ENCODE measurements at regions not wholly inside any gene's neighbourhood (a gene's known extent, or its start where the extent isn't known, plus 50 kb on each side); places are given as distances from the start of the nearest gene placed in this dataset.
"Not testable (repeated sequence)": the region's sequence is repeated elsewhere in the genome, so short reads cannot be mapped to it uniquely, and the experiment has no call there.

- H3K4me3 ChIP-seq (ENCODE audit: low read depth, low read length); H3K27me3 ChIP-seq (ENCODE audit: control insufficient read depth, insufficient read depth, low read length); H3K36me3 ChIP-seq (ENCODE audit: control insufficient read depth, insufficient read depth, low read length); DNase-seq (ENCODE audit: low read depth); FAIRE-seq: not testable (repeated sequence)
Observed at GRCh38 chr13:18276280-18276679, 905.3 kb downstream of the TUBA3C start.

- not testable (repeated sequence) for FAIRE-seq; DNase-seq (ENCODE audit: low read depth); H3K36me3 ChIP-seq (ENCODE audit: control insufficient read depth, insufficient read depth, low read length); H3K27me3 ChIP-seq (ENCODE audit: control insufficient read depth, insufficient read depth, low read length); H3K4me3 ChIP-seq (ENCODE audit: low read depth, low read length)
Observed at GRCh38 chr13:18273785-18274514, 907.7 kb downstream of the TUBA3C start.

GRCh38 chr13:18258801-18259419 lies 922.7 kb downstream of the TUBA3C start:
- H3K36me3 ChIP-seq (ENCODE audit: control insufficient read depth, insufficient read depth, low read length); FAIRE-seq; H3K4me3 ChIP-seq (ENCODE audit: low read depth, low read length); H3K27me3 ChIP-seq (ENCODE audit: control insufficient read depth, insufficient read depth, low read length); DNase-seq (ENCODE audit: low read depth): not testable (repeated sequence)

GRCh38 chr13:18257686-18258085 lies 923.9 kb downstream of the TUBA3C start:
- not testable (repeated sequence) for H3K27me3 ChIP-seq (ENCODE audit: control insufficient read depth, insufficient read depth, low read length); FAIRE-seq; H3K4me3 ChIP-seq (ENCODE audit: low read depth, low read length); DNase-seq (ENCODE audit: low read depth); H3K36me3 ChIP-seq (ENCODE audit: control insufficient read depth, insufficient read depth, low read length)

GRCh38 chr13:18252848-18253247 lies 928.8 kb downstream of the TUBA3C start:
- not testable (repeated sequence) for FAIRE-seq; H3K36me3 ChIP-seq (ENCODE audit: control insufficient read depth, insufficient read depth, low read length); H3K27me3 ChIP-seq (ENCODE audit: control insufficient read depth, insufficient read depth, low read length); DNase-seq (ENCODE audit: low read depth); H3K4me3 ChIP-seq (ENCODE audit: low read depth, low read length)

- not testable (repeated sequence) for DNase-seq (ENCODE audit: low read depth); FAIRE-seq
Observed at GRCh38 chr13:18248533-18249240, 932.9 kb downstream of the TUBA3C start.

GRCh38 chr13:18240086-18240485 lies 941.5 kb downstream of the TUBA3C start:
- not testable (repeated sequence) for FAIRE-seq

More at GRCh38 chr13:18248533-18249240, 932.9 kb downstream of the TUBA3C start:
- H3K36me3 ChIP-seq (ENCODE audit: control insufficient read depth, insufficient read depth, low read length); H3K4me3 ChIP-seq (ENCODE audit: low read depth, low read length); H3K27me3 ChIP-seq (ENCODE audit: control insufficient read depth, insufficient read depth, low read length): not testable (repeated sequence)

GRCh38 chr13:18238586-18238985 lies 943.0 kb downstream of the TUBA3C start:
- not testable (repeated sequence) for DNase-seq (ENCODE audit: low read depth); H3K27me3 ChIP-seq (ENCODE audit: control insufficient read depth, insufficient read depth, low read length); H3K36me3 ChIP-seq (ENCODE audit: control insufficient read depth, insufficient read depth, low read length); FAIRE-seq; H3K4me3 ChIP-seq (ENCODE audit: low read depth, low read length)

More at GRCh38 chr13:18240086-18240485, 941.5 kb downstream of the TUBA3C start:
- H3K4me3 ChIP-seq (ENCODE audit: low read depth, low read length); H3K36me3 ChIP-seq (ENCODE audit: control insufficient read depth, insufficient read depth, low read length); H3K27me3 ChIP-seq (ENCODE audit: control insufficient read depth, insufficient read depth, low read length); DNase-seq (ENCODE audit: low read depth): not testable (repeated sequence)

GRCh38 chr13:18236528-18236815 lies 945.2 kb downstream of the TUBA3C start:
- no peak overlapping the region for H3K4me3 ChIP-seq (ENCODE audit: low read depth, low read length)
- TF ChIP-seq CTCF (IDR thresholded peaks at IDR 0.05; ENCODE audit: insufficient read depth, low read length, severe bottlenecking), result no peak
- H3K27me3 ChIP-seq (ENCODE audit: control insufficient read depth, insufficient read depth, low read length), result no peaks in the 10 kb centered on the region
- no peak for DNase-seq (ENCODE audit: low read depth)
- H3K36me3 ChIP-seq (ENCODE audit: control insufficient read depth, insufficient read depth, low read length), result no peaks in the 10 kb centered on the region
- no peak for FAIRE-seq

Measured in bronchial epithelial cell (primary cell).